Tibial nerve (tissue), 4 donors: ENCODE measurements at regions not wholly inside any gene's neighbourhood (a gene's known extent, or its start where the extent isn't known, plus 50 kb on each side); places are given as distances from the start of the nearest gene placed in this dataset.

ENCODE experiments used
- EP300 ChIP-seq, 2 donors: sonication (generic); formaldehyde crosslinking; IDR thresholded peaks; one replicate each; pipeline ENCODE4 v1.6.1; 2017; ENCODE audit warnings: antibody characterized with exemption in 2 of 2, mild to moderate bottlenecking in 1 of 2
- POLR2A ChIP-seq, 2 donors: fragments of 450-650 bp; IDR thresholded peaks; one replicate each; pipeline ENCODE4 v1.6.1; 2017; ENCODE audit warnings: antibody characterized with exemption in 2 of 2, mild to moderate bottlenecking in 2 of 2, moderate library complexity in 2 of 2
- TF ChIP-seq, protein P1 (sequence below), 5 experiments: fragments of 200-600 bp in 3 of 5; fragments of 450-650 bp in 2 of 5; sonication (generic) in 3 of 5; IDR thresholded peaks; one replicate each; pipeline ENCODE4 v1.5.1; 2016 to 2019; ENCODE audit warnings: antibody characterized with exemption in 5 of 5, mild to moderate bottlenecking in 3 of 5, moderate library complexity in 2 of 5

DNA sequence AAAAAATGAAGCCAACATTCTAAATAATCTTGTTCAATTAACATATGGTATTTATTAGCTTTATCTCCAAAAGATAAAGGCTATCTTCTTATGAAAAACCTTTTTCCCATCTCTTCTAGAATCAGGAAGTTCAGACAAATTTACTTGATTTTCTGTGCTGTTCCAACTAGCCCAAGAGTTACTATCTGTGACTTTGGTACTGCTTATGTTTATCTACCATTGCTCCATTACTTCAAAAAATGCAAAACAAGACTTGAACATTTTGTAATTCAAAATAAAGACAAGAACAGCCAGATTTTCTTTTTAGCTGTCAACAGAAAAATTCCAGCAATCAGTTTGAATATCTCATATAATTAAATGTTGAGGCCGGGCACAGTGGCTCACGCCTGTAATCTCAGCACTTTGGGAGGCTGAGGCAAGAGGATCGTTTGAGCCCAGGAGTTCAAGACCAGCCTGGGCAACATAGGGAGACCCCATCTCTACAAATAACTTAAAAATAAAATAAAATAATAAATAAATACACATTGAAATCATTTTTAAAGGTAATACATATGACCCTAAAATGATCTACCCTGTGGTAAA is 188.5 kb downstream of the LTN1 start:
- TF ChIP-seq, protein P1, sequence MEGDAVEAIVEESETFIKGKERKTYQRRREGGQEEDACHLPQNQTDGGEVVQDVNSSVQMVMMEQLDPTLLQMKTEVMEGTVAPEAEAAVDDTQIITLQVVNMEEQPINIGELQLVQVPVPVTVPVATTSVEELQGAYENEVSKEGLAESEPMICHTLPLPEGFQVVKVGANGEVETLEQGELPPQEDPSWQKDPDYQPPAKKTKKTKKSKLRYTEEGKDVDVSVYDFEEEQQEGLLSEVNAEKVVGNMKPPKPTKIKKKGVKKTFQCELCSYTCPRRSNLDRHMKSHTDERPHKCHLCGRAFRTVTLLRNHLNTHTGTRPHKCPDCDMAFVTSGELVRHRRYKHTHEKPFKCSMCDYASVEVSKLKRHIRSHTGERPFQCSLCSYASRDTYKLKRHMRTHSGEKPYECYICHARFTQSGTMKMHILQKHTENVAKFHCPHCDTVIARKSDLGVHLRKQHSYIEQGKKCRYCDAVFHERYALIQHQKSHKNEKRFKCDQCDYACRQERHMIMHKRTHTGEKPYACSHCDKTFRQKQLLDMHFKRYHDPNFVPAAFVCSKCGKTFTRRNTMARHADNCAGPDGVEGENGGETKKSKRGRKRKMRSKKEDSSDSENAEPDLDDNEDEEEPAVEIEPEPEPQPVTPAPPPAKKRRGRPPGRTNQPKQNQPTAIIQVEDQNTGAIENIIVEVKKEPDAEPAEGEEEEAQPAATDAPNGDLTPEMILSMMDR (IDR thresholded peaks at IDR 0.05), result no peak
- TF ChIP-seq POLR2A (IDR thresholded peaks at IDR 0.05) (no peak), EP300 (IDR thresholded peaks at IDR 0.05) (peak in 1 of 2 donors; percentile 37)
